CD4-positive, alpha-beta T cell treated with Interleukin-12 subunit alpha and Interleukin-12 subunit beta, for 1 hour (primary cell): ENCODE measurements at regions not wholly inside any gene's neighbourhood (a gene's known extent, or its start where the extent isn't known, plus 50 kb on each side); places are given as distances from the start of the nearest gene placed in this dataset.
"Not testable (repeated sequence)": the region's sequence is repeated elsewhere in the genome, so short reads cannot be mapped to it uniquely, and the experiment has no call there.

Experiments
- DNase-seq: peaks from one replicate; pipeline ENCODE4 v3.0.0-alpha.2; 2020

GRCh38 chr14:23763394-23763793 lies 127.2 kb downstream of the DHRS2 start:
- no peak for DNase-seq

- no peak for DNase-seq
These were observed 130.7 kb downstream of the DHRS2 start for GRCh38 chr14:23766737-23767401.

- not testable (repeated sequence) for DNase-seq
These were observed 133.1 kb downstream of the DHRS2 start for GRCh38 chr14:23769221-23769728.

GRCh38 chr14:23773981-23774380 lies 137.8 kb downstream of the DHRS2 start:
- no peak for DNase-seq

- no peak for DNase-seq
These were observed 140.1 kb downstream of the DHRS2 start for GRCh38 chr14:23776296-23776695.

- no peak for DNase-seq
These were observed 149.0 kb downstream of the DHRS2 start for GRCh38 chr14:23785208-23785607.

- no peak for DNase-seq
These were observed 151.3 kb downstream of the DHRS2 start for GRCh38 chr14:23787436-23787835.

GRCh38 chr14:23789696-23790095 lies 153.5 kb downstream of the DHRS2 start:
- DNase-seq = no peak

GRCh38 chr14:23793532-23793931 lies 157.4 kb downstream of the DHRS2 start:
- DNase-seq = no peak

GRCh38 chr14:23800811-23801210 lies 152.8 kb upstream of the DHRS4 start:
- no peak for DNase-seq

GRCh38 chr14:23801766-23802165 lies 151.8 kb upstream of the DHRS4 start:
- no peak for DNase-seq

GRCh38 chr14:23804817-23805216 lies 148.8 kb upstream of the DHRS4 start:
- no peak for DNase-seq

GRCh38 chr14:23805761-23806160 lies 147.8 kb upstream of the DHRS4 start:
- no peak for DNase-seq

- no peak for DNase-seq
These were observed 138.9 kb upstream of the DHRS4 start for GRCh38 chr14:23814527-23815256.

GRCh38 chr14:23816371-23816770 lies 137.2 kb upstream of the DHRS4 start:
- DNase-seq = no peak

- no peak for DNase-seq
These were observed 136.3 kb upstream of the DHRS4 start for GRCh38 chr14:23817164-23817767.

GRCh38 chr14:23827100-23827892 lies 126.3 kb upstream of the DHRS4 start:
- DNase-seq = no peak

GRCh38 chr14:23828001-23828400 lies 125.6 kb upstream of the DHRS4 start:
- DNase-seq = no peak

GRCh38 chr14:23828616-23829015 lies 125.0 kb upstream of the DHRS4 start:
- DNase-seq = no peak

- DNase-seq = no peak
These were observed 123.7 kb upstream of the DHRS4 start for GRCh38 chr14:23829736-23830471.

GRCh38 chr14:23831596-23831995 lies 122.0 kb upstream of the DHRS4 start:
- DNase-seq = no peak

GRCh38 chr14:23861666-23862065 lies 91.9 kb upstream of the DHRS4 start:
- no peak for DNase-seq
